HG03460 (cell line): ENCODE measurements at regions not wholly inside any gene's neighbourhood (a gene's known extent, or its start where the extent isn't known, plus 50 kb on each side); places are given as distances from the start of the nearest gene placed in this dataset.
A peak's percentile ranks its signal among the peaks of the same experiment; 100 is the strongest.

Experiments
- ATAC-seq: cut with Tn5 transposase; IDR thresholded peaks from one replicate; pipeline ENCODE4 v1.9.1; 2021; ENCODE audit not compliant: unreplicated experiment

DNA sequence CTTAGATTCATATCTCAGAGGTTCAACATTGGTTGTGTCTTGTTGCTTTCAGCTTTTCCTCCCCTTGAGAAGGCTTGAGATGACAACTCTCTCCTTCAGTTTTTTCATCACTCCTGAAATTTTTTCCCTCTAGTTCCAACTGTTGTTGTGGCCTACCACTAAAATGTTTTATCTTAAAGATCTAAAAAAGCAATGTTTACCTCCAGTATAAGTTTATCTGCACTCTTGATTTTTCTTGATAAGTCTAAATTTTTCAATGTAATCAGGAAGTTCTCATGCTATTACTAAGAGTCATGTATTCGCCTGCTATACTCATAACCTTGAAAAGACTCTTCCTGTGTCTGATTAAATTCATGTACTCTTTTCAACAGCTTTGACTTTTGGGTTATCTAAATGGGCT is 366.3 kb upstream of the TFPI start:
- no peak for ATAC-seq

DNA sequence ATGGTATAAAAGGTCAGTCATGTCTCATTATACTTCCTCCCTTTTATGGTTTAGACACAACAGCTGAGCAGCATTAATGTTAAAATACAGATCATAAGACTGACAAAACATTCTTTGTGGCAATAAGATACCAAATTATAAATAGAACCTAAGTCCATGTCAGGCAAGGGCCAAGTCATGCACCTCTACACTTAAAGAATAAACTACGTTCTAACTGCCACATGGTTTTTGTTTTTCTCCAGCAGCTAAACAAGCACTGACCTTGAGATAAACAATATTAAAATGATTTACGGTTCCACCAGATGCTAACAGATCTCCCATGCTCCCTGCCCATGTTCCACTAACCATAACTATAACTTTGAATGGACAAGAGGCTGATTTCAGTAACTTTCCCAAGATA is 368.6 kb upstream of the TFPI start:
- no peak for ATAC-seq

DNA sequence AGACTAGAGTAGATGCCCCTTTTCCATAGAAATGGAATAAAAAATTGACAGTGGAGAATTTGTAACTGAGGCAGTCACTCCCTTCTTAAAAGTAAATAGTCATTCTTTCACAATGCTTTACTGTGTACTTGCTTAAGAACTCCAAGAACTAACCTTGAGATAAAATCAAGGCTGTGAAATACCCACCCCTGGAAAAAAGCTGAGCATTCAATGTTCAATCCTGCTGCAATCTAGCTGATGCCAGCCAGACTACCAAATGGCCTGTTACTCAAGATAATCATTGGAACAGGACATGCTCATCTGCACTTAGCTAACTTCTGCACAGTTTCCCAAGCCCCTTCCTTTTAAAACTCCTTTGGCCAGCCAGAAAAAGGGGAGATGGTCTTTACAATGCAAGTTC is 367.4 kb upstream of the GULP1 start:
- ATAC-seq = no peak

DNA sequence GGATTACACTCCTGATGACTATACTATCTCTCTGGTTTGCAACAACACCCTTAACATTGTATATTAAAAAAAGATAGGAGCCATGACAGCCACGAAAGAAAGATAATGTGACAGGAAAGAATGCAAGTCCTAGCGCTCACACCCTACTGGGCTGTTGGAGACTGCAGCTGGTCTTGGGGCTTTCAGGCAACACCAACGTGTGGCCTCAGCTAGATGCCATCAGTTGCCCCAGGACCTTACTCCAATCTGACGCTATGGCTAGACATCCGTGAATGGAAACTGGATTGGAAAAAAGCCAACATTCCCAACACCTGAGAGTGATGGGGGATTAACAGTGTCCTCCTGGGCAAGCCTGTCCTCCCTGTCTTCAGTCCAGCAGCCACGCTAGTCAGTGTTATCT is 357.4 kb upstream of the GULP1 start:
- ATAC-seq = no peak

DNA sequence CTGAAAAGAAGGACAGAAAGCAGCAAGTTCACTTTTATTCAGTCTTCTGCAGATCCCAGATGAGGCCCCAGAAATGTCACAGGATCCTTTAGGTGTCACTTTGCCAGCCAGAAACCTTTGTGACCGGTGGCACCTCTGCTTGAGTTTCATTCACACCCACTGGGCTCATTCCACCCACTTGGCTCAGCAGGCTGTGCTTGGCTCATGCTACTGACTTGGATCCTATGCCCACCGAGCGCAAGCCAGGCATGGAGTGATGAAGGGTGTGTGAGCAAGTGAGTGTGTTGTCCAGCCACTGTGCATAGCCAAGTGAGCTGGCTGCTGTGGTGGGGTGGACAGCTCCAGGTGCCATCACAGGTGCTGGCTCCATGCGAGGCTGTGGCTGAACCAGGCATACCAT is 357.0 kb upstream of the GULP1 start:
- ATAC-seq = no peak

DNA sequence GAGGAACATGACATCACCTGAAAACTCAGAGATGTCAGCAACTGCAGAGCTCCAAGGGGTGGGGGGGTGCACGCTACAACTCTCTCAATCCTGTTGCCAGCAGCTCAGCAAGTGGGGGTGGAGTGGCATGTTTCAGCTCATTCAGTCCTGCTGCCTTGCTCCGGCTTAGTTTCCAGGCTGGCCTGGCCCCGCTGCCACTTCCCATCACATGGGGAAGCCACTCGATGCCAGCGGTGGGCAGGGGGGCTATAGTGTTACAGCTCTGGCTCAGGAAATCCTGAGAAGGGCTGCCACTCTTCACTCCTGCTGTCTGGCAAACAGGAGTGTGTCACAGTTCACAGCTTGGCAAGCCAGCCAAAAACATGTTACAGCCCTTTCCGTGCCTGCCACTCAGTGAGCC is 356.5 kb upstream of the GULP1 start:
- no peak for ATAC-seq

DNA sequence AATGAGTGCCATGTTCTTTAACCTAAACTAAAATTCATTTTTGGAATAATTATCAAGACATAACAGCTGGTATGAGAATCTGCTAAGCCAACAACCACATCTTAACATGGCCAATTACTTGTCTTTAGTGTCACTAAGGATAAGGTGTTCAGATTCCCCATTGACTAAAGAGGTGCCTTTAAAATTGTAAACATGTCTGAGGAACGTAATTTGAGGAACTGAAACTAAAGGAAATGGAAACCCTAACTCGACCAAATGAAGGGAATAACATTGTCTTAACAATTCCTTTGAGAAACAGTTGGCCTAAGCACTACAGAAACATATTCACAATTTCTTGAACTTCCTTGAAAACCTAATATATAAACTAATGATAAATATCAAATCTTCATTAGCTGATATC is 355.4 kb upstream of the GULP1 start:
- ATAC-seq = no peak

DNA sequence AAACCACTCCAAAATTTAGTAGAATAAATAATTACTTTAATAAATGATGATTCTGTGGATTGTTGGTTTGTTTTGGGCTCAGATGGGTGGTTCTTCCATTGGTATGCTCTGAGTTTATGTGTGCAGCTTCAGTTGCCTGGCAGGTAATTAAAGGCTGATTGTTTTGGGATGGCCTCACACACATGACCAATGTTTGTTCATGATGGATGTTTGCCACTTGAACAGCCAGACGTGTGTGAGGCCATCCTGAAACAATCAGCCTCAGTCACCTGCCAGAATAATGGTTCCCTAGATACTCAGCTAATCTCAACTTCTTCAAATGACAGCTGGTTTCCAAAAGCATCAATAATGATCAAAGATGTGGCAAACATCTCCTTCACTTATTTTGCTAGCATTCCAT is 352.5 kb upstream of the GULP1 start:
- ATAC-seq = no peak

DNA sequence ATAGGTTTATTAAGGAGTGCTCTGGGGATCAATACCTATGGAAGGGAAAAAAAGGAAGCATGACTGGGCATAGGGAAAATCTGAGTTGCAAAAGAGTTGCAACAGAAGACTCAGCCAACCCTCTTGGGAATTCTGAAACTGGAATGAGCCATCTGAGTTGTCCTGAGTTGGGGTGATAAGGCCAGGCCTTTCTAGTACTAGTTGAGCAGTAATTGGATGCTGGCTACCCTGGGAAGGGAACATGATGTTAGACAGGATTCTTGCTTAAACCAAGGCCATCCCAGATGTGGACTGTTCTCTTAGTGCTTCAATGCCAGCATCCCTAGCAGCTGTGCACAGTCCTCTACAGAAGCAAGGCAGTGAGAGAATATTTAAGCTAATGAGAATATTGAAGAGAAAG is 348.8 kb upstream of the GULP1 start:
- ATAC-seq = no peak

DNA sequence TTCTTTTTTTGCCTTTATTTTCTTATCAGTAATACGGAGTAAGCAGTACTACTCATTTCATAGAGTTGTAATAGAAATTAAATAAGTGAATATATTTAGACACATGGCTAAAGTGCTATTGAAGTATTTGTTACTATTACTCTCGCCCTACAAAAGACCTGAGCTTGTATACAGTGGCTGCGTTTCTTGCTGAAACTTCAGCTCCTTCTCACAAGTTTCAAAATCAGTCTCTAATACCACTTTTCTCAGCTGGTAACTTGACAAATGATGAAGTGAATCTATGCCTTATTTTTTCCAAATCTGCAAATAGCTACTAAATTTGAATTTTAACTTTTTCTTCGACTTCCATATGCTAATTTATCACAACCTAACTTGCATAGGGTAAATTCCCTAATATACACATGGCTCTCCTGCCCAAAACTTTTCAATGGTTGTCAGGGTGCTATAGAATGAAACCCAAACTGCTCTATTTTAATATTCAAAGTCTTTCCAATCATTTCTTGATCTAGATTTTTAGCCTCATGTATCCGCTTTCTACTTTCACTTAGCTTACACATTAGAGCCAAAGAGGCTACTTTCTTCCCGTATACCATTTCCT is 347.8 kb upstream of the GULP1 start:
- ATAC-seq = no peak

DNA sequence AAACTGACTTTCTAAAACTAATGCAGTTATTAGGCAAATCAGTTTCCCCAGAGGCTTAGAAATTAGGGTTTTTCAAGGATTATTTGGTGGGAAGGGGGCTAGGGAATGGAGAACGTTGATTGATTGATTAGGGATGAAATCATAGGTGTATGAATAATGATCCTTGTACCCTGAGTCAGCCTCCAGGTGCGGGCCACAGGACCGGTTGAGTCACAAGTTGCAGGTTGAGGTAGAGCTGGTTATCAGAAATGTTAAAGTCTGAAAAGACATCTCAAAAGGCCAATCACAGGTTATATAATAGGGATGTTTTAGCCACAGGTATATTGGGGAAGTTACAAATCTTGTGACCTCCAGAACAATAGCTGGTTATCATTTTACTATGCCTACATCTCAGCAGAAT is 341.8 kb upstream of the GULP1 start:
- ATAC-seq = no peak

DNA sequence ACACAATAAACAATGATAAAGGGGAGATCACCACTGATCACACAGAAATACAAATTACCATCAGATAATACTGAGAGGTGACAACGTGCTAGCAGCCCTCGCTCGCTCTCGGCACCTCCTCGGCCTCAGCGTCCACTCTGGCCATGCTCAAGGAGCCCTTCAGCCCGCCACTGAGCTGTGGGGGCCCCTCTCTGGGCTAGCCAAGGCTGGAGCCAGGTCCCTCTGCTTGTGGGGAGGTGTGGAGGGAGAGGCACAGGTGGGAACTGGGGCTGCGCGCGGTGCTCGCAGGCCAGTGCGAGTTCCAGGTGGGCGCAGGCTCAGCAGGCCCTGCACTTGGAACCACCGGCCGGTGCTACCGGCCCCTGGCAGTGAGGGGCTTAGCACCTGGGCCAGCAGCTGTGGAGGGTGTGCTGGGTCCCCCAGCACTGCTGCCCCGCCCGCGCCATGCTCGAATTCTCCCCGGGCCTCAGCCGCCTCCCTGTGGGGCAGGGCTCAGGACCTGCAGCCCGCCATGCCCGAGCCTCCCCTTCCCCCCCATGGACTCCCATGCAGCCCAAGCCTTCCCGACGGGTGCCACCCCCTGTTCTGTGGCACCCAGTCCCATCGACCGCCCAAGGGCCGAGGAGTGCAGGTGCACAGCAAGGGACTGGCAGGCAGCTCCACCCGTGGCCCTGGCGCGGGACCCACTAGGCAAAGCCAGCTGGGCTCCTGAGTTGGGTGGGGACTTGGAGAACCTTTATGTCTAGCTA is 340.0 kb upstream of the GULP1 start:
- no peak for ATAC-seq

DNA sequence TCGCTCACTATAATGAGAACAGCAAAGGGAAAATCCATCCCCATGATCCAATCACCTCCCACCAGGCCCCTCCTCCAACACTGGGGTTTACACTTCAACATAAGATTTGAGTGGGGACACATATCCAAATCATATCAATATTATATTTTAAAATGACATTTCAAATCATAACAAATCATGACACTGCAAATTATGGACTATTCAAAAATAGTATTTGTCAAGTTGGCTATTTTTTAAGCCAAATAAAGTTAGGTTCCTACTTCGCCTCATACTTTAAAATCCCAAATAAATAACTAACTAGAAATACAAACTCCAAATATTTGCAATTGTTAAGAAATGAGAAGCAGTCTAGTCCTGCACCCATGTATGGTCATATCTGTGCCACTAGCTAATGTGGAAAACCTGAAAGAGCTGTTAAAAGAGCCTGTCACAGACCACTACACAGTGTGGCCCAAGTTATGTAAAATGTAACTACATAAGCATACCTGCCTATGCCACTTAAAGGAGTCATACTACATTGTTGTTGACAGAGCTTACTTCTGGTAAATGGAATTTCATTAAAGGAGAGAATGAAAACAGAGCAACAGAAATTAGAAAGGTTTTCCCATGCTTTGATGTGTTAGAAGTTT is 334.7 kb upstream of the GULP1 start:
- ATAC-seq = no peak

DNA sequence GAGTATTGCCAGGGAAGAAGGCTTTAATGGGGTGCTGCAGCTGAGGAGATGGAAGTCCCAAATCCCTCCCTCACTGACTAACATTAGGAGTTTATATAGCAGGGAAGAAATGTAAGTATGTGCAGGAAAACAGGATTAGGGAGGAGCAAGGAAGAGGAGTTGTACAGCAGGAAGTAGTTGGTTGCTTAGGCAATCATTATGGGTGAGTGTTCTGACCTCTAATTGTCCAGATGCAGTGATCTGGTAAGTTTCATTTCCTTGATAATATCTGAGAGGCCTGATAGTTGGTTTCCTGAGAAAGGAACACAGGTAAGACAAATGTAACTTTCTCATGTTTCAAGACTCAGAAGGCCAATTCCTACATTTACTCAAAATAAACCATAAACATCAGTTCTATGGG is 331.9 kb upstream of the GULP1 start:
- no peak for ATAC-seq

DNA sequence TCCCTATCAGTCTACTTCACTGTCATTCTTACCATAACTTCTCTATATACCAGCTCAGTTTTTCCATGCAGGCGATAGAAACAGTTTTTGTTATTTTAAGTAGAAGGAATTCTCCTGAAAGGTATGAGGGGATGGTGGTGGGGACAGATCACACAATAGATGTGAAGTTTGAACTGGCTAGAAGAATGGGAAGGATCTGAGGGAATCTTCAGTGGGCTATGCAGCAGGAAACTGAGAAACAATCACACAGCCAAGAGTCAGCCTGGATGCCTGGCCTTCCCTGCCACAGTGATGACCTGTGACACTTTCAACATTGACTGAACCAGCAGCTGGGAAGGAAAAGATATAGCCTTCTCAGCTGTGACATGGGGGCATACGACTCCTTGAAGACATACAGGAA is 329.1 kb upstream of the GULP1 start:
- no peak for ATAC-seq

DNA sequence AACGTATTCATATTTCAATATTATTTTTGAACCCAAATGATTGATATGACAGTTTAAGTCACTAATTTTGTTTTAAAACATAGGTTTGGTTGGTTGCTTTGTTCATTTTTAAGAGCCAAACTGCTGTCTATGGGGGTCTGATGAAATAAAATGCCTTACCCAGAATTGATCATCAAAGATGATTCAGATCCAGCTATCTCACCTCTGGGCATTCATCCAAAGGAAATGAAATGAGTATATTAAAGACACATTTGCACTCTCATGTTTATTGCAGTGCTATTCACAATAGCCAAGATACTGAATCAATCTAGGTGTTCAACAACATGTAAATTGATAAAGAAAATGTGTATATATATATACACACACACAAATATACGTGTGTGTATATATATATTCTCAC is 326.9 kb upstream of the GULP1 start:
- ATAC-seq = no peak

DNA sequence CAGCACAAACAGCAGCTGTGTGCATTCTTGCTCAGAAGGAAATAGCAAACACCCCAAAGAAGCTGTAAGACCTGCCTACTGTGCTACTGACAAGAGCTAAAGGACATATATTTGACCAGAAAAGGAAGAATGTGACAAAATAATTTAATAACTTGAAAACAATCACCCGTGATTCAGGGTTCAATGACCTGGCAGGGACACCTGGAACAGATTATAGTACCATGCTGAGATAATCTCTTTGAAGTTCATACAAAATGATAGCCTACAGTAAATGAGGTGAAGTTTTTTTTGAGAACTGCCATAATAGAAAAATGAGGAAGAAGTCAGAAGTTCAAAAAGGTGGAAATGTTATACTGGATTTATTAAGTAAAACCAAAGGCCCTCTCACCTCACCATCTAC is 324.8 kb upstream of the GULP1 start:
- ATAC-seq = no peak

DNA sequence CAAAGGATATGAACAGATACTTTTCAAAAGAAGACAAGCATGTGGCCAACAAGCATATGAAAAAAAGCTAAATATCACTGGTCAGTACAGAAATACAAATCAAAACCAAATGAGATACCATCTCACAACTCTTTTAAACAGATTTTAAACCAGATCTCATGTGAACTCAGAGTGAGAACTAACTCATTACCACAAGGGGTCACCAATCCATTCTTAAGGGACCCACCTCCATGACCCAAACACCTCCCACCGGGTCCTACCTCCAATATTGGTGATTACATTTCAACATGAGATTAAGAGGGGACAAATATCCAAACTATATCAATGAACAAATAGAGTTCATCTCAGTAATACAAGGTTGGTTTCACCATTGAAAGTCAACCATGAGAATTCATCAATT is 319.8 kb upstream of the GULP1 start:
- no peak for ATAC-seq

DNA sequence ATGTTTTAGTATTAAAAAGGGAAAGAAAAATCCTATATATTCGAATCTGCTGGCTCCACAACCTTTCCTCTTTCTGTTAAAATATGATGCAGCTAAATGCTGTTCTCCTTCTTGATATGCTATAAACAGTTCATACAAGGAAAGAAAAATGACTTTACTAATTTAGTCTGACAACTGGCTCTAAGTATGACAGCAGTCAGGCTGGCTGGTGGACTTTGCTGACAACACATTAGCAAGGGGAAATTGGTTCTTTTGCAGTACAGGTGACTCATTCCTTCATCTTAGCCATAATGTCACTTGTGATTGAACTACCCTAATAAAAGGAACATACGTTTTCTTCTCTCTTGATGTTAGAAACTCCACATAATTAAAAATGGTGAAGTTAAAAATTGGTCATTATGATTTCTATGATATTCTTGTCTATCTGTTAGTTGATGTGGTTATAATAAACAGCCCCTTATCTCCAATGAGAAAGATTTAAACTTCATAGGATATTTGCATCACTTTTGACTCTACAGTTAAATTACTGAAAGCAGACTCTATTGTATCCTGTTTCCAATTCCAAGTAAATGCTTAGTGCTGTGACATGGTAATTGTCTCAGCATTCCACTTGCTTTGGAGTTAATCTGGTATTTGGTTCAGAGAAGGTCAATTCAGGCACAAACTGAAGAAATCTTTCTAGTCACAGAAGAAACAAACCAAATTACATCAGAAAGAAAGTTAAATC is 315.3 kb upstream of the GULP1 start:
- ATAC-seq = no peak

DNA sequence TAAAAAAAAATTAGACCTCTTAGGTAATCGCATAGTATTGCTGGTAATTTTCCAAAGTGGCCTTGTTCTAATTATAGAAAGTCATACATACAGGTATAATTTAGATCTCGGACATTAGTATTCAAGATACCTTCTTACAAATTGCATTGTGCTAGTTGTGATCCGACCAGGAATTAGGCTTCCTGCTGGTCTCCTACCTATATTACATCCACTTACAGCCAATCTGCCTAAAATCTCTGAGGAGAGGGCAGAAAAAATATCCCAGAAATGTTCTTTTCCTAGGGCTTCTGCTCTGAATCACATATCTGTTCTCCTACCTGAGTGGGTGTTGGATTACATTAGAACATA is 314.7 kb upstream of the GULP1 start:
- no peak for ATAC-seq

DNA sequence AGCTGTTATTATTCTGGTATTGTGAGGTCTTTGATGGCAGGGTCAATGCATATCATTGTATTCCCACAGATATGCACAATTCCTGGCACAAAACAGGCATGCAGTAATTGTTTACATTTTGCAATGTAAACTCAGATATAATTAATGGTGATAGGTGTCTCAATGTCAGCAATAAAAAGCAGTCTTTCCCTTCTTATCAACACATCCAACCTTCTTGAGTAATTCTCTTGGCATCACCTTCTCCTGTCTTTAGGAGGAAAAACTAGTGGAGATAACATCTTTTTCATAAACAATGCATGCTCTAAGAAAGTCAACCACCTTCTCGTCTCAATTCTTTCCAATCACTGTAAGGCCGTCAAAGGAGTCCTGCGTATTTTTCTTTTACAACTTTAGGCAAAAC is 313.3 kb upstream of the GULP1 start:
- ATAC-seq = no peak

DNA sequence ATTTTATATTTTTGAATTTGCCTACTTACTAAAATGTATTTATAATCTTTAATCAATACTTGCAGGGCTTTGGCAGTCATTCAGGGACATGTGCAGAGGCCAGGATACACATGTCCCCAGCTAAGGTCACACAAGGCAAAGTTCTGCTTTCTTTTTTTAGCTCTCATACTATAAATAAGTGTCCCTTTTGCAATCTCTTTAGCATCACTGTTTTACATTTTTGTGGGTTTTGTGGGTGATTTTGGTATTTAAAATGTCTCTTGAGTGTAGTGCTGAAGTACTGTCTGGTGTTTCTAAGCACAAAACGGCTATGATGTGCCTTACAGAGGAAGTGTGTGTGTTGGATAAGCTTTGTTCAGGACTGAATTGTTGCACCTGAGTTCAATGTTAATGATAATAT is 309.0 kb upstream of the GULP1 start:
- ATAC-seq = peak; percentile 86
